Osteocyte (in vitro differentiated cells): ENCODE measurements at regions not wholly inside any gene's neighbourhood (a gene's known extent, or its start where the extent isn't known, plus 50 kb on each side); places are given as distances from the start of the nearest gene placed in this dataset.

Experiments used
- DNase-seq: peaks from one replicate; pipeline ENCODE4 v3.0.0; 2021; ENCODE audit warnings: mixed read lengths; ENCODE audit not compliant: unreplicated experiment; ENCODE audit errors: extremely low spot score
- H3K27ac Mint-ChIP-seq: one replicate; pipeline ENCODE4 v1.8.0; 2021; ENCODE audit warnings: mild to moderate bottlenecking, mixed read lengths; ENCODE audit not compliant: unreplicated experiment
- H3K27me3 Mint-ChIP-seq: one replicate; pipeline ENCODE4 v1.8.0; 2021; ENCODE audit warnings: mixed read lengths; ENCODE audit not compliant: unreplicated experiment
- H3K36me3 Mint-ChIP-seq: one replicate; pipeline ENCODE4 v1.8.0; 2021; ENCODE audit warnings: mixed read lengths; ENCODE audit not compliant: unreplicated experiment
- H3K4me1 Mint-ChIP-seq: one replicate; pipeline ENCODE4 v1.8.0; 2021; ENCODE audit warnings: mixed read lengths; ENCODE audit not compliant: unreplicated experiment
- H3K4me3 Mint-ChIP-seq: one replicate; pipeline ENCODE4 v1.8.0; 2021; ENCODE audit warnings: mild to moderate bottlenecking, moderate library complexity, mixed read lengths; ENCODE audit not compliant: unreplicated experiment
- H3K9me3 Mint-ChIP-seq: one replicate; pipeline ENCODE4 v1.8.0; 2021; ENCODE audit warnings: mixed read lengths; ENCODE audit not compliant: unreplicated experiment
- TF ChIP-seq, protein P1 (sequence below): fragments of 200-600 bp; sonication (generic); IDR thresholded peaks from 2 replicates; pipeline ENCODE4 v1.5.0; 2021; ENCODE audit warnings: antibody characterized with exemption, mild to moderate bottlenecking, moderate library complexity

DNA sequence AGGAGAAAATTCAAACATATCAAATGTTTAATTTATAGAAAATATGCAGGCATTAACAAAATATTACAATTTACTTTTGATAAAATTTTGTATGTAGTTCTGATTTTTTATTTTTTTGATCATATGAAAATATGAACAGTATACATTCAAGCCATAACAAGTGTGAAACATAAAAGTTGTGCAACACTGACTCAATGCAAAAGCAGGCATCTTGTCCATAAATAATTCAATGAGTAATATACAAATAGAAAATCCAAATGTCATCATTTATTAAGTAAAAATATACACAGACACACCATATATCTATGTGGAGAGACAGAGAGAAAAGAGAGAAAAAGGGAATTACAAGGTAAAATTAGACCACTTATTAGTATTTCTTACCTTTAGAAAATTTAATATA, 1183.9 kb downstream of the SLITRK1 start:
- H3K27ac Mint-ChIP-seq, result no peak overlapping the region
- no peaks in the 10 kb centered on the region for H3K36me3 Mint-ChIP-seq
- no peaks in the 10 kb centered on the region for H3K27me3 Mint-ChIP-seq
- H3K9me3 Mint-ChIP-seq, result no peaks in the 10 kb centered on the region
- H3K4me3 Mint-ChIP-seq, result no peak overlapping the region
- TF ChIP-seq, protein P1, sequence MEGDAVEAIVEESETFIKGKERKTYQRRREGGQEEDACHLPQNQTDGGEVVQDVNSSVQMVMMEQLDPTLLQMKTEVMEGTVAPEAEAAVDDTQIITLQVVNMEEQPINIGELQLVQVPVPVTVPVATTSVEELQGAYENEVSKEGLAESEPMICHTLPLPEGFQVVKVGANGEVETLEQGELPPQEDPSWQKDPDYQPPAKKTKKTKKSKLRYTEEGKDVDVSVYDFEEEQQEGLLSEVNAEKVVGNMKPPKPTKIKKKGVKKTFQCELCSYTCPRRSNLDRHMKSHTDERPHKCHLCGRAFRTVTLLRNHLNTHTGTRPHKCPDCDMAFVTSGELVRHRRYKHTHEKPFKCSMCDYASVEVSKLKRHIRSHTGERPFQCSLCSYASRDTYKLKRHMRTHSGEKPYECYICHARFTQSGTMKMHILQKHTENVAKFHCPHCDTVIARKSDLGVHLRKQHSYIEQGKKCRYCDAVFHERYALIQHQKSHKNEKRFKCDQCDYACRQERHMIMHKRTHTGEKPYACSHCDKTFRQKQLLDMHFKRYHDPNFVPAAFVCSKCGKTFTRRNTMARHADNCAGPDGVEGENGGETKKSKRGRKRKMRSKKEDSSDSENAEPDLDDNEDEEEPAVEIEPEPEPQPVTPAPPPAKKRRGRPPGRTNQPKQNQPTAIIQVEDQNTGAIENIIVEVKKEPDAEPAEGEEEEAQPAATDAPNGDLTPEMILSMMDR, result no peak
- no peak for DNase-seq
- no peaks in the 10 kb centered on the region for H3K4me1 Mint-ChIP-seq

DNA sequence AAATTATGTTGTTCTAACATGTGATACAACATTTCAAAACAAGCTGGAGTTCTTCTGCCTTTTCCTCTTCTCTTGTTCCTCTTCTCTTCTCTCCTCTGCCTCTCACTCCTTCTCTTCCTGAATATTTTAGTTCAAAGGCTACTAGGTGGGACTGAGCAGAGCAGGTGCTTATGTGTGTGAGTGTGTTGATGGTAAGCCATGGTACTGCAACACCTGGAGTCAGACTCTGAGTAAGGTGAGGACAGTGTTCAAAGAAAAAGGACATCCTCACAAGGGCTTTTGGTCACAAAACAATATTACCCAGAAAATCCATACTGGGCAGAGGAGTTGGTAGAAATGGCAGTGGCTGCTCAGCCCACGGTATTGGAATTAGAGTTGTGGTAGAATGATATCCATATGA, 1188.7 kb downstream of the SLITRK1 start:
- no peaks in the 10 kb centered on the region for H3K9me3 Mint-ChIP-seq
- no peaks in the 10 kb centered on the region for H3K36me3 Mint-ChIP-seq
- H3K4me3 Mint-ChIP-seq, result no peak overlapping the region
- no peak for DNase-seq
- H3K4me1 Mint-ChIP-seq, result peaks cover 5% of the 10 kb centered on the region
- no peak overlapping the region for H3K27ac Mint-ChIP-seq
- H3K27me3 Mint-ChIP-seq, result no peaks in the 10 kb centered on the region
- TF ChIP-seq, protein P1, result no peak

DNA sequence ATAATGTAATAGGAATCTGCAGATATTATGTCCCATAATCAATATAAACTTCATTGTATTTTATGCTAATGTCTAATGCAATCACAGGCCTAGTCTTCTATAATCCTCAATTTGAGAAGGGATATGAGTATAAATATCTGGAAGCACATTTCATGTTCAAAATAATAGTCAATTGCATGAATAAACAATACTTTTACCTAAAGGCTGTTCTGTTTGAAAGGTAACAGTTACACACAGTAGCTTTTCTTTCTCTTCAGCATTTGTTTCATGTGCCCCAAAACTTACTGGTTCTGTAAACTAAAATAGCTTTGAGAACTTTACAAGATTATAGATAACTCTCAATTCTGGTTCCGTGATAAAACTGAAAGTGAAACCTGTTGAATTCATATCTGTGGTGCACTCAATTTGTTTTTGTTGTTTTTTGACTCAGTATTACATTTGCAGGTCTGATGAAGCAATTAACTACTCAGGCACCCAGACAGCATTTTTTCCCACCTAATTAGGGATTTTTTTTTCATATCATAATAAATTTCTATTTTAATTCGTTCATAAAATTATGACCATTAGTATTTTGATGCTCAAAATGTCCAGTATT, 1193.8 kb downstream of the SLITRK1 start:
- Mint-ChIP-seq H3K4me3 (peak overlapping the region; percentile 43), H3K9me3 (peaks cover 5% of the 10 kb centered on the region)

DNA sequence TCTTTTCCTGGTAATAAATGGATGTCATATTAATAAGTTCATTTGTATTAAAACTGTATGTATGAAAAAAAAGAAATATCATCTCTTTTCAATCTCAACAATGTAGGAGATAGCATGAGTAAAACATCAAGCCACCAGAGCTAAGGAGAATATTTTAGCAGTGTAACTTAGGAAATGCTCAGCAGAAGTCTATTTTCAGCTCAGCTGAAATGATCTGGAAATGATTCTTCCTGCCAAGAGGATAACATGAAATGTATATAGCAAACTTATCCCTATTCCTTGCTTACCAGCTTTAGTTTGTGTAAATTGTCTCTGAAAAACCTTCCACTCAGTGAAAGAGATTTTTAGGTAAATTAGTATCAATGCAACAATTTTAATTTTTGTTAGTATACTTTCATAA, 1194.4 kb downstream of the SLITRK1 start:
- no peaks in the 10 kb centered on the region for H3K27me3 Mint-ChIP-seq
- no peak for DNase-seq
- peaks cover 3% of the 10 kb centered on the region for H3K36me3 Mint-ChIP-seq
- H3K4me1 Mint-ChIP-seq, result peaks cover 15% of the 10 kb centered on the region
- H3K27ac Mint-ChIP-seq, result peak overlapping the region; percentile 12
- TF ChIP-seq, protein P1, result no peak
- peaks cover 10% of the 10 kb centered on the region for H3K9me3 Mint-ChIP-seq
- H3K4me3 Mint-ChIP-seq, result no peak overlapping the region

More for the DNA sequence above, 1193.8 kb downstream of the SLITRK1 start:
- Mint-ChIP-seq H3K27me3 (no peaks in the 10 kb centered on the region), H3K4me1 (peaks cover 15% of the 10 kb centered on the region), H3K27ac (peak overlapping the region; percentile 12), H3K36me3 (peaks cover 1% of the 10 kb centered on the region)
- TF ChIP-seq, protein P1, result no peak
- DNase-seq, result no peak

DNA sequence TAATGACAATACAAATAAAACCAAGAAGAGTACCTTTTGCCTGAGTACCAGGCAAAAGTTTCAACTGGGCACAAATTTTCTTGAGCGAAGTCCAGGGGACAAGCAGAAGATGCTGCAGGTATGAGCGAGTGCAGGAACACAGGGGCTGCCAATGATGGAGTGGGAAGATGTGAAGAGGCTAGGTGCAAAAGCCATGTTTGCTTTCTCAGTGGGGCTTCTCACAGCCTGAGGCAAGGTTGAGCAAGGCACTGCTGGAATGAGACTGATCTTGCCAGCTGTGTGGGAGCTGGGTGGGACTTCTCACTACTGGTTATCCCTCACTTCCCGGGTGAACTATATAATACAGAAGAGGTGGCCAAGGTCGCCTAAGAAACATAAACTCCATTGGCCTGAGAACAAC, 1200.7 kb downstream of the SLITRK1 start:
- H3K27ac Mint-ChIP-seq, result no peak overlapping the region
- H3K27me3 Mint-ChIP-seq, result no peaks in the 10 kb centered on the region
- peaks cover 4% of the 10 kb centered on the region for H3K4me1 Mint-ChIP-seq
- DNase-seq, result no peak
- no peak overlapping the region for H3K4me3 Mint-ChIP-seq
- peaks cover 3% of the 10 kb centered on the region for H3K36me3 Mint-ChIP-seq
- TF ChIP-seq, protein P1, result no peak
- peaks cover 10% of the 10 kb centered on the region for H3K9me3 Mint-ChIP-seq
